ENCODE measurements at regions not wholly inside any gene's neighbourhood (a gene's known extent, or its start where the extent isn't known, plus 50 kb on each side); places are given as distances from the start of the nearest gene placed in this dataset.

- TF ChIP-seq POLR2A (IDR thresholded peaks at IDR 0.05) (no peak), CTCF (IDR thresholded peaks at IDR 0.05) (no peak)
Observed at GRCh38 chr10:59508956-59509355, 146.6 kb upstream of the FAM13C start.

Measured in right lobe of liver (tissue), 4 donors.